IMR-90 (cell line): ENCODE measurements at regions not wholly inside any gene's neighbourhood (a gene's known extent, or its start where the extent isn't known, plus 50 kb on each side); places are given as distances from the start of the nearest gene placed in this dataset.

ENCODE experiments used
- CEBPB ChIP-seq: IDR thresholded peaks from 2 replicates; pipeline ENCODE4 v1.6.1; 2012; ENCODE audit warnings: low read depth, low read length, improper control_type of control experiment
- CHD1 ChIP-seq: IDR thresholded peaks from 2 replicates; pipeline ENCODE4 v1.6.1; 2012; ENCODE audit warnings: low read depth, low read length, improper control_type of control experiment
- CTCF ChIP-seq: conservative IDR thresholded peaks from 2 replicates; pipeline ENCODE4 v1.5.1; 2012; ENCODE audit warnings: mild to moderate bottlenecking, low read depth, low read length, improper control_type of control experiment
- MAFK ChIP-seq: IDR thresholded peaks from 2 replicates; pipeline ENCODE4 v1.6.1; 2012; ENCODE audit warnings: low read depth, low read length, improper control_type of control experiment
- POLR2A ChIP-seq: IDR thresholded peaks from 2 replicates; pipeline ENCODE4 v1.6.1; 2012; ENCODE audit warnings: mild to moderate bottlenecking, low read depth, low read length

- no peak for TF ChIP-seq CTCF
- no peak for TF ChIP-seq CHD1
- no peak for TF ChIP-seq MAFK
- no peak for TF ChIP-seq CEBPB
- TF ChIP-seq POLR2A: no peak
Measured at GRCh38 chr5:124059200-124059599, 547.2 kb downstream of the CSNK1G3 start.
